ENCODE measurements at regions not wholly inside any gene's neighbourhood (a gene's known extent, or its start where the extent isn't known, plus 50 kb on each side); places are given as distances from the start of the nearest gene placed in this dataset.

DNA sequence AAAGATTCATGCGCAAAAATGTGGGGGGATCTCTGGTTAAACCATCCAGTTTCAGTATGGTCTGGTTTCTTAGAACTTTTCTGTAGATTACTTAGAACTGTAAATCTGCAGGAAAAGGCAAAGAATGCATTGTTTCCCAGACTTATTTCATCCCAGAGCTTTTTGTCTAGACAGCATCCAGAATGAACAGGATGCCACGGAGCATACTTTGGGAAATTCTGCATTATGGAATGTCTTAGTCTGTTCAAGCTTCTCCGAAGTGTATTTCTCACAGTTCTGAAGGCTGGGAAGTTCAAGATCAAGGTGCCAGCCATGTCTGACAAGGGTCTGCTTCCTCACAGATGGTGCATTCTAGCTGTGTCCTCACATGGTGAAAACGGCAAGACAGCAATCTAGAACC, 136.3 kb downstream of the INHBA start:
- no peak for TF ChIP-seq CTCF (IDR thresholded peaks at IDR 0.05)
- no peak for TF ChIP-seq POLR2A (IDR thresholded peaks at IDR 0.05)
- TF ChIP-seq POLR2AphosphoS5 (IDR thresholded peaks at IDR 0.05), result no peak
- no peak for TF ChIP-seq EP300 (IDR thresholded peaks at IDR 0.05)
